ENCODE measurements at regions not wholly inside any gene's neighbourhood (a gene's known extent, or its start where the extent isn't known, plus 50 kb on each side); places are given as distances from the start of the nearest gene placed in this dataset.

DNA sequence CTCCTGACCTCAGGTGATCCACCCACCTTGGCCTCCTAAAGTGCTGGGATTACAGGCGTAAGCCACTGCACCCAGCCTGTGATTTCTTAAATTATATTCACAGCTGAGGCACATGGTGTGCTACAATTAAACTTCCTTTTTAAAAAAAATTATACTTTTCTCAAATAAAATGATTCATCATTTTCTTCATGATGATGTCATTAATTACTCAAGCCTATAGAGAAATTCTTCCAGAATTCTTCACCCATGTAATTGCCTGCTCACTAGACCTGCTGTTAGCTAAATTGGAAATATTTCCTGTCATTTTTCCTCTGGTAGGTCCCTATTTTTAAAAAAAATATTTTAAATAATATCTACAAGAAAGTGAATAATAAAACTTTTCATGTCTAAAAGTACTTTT lies 440.0 kb upstream of the ANO3 start:
- no peak for DNase-seq

DNA sequence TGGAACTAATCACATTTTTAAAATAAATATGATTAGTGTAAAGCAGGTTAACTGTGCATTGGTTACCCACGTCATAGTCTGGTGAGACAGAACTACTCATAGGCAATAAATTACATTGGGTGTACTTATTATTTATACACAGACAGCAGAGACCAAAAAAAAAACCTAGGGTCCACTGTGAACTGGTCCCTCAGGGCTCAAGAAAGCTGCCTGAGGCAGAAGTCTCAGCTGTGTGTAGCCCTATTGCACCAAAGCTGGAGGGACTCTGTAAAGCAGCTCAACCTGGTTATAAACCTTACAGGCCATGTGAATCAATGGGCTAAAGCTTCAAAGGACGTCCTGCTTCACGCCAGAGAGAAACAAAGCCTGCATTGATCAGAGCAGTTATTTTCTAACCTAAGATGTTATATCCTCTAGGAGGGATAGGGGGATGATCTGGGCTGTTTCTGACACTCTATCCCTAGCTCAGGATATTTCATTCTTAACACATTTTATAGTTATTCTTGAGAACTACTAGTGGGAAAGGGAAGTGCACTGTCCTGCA lies 432.2 kb upstream of the ANO3 start:
- DNase-seq, result no peak

DNA sequence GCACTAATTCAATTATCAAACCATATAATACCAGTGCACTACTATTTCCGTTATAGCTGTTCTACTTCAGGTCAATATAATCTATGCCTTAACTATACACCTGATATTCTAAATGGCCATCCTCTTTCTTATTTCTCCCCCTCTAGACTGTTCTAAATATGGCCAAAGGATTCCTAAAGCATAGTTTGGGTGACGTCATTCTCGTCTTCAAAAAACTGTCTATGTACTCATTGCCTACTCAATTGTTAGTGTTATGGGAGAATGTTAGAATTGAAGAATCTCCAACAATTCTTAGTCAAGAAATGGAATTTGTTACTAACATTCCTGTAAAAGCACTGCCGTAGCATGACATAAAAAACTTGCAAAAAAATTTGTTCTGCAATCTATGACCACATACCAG lies 431.1 kb upstream of the ANO3 start:
- no peak for DNase-seq

DNA sequence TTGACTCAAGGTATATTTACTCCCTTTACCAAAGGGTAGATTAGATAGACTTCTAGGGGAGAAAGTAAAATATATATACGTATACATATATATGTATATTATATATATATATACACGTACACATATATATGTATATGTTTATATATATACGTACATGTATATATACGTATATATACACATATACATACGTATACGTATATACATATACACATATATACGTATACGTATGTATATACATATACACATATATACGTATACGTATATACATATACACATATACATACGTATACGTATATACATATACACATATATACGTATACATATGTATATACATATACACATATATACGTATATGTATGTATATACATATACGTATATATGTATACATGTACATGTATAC lies 430.5 kb upstream of the ANO3 start:
- DNase-seq, result no peak

DNA sequence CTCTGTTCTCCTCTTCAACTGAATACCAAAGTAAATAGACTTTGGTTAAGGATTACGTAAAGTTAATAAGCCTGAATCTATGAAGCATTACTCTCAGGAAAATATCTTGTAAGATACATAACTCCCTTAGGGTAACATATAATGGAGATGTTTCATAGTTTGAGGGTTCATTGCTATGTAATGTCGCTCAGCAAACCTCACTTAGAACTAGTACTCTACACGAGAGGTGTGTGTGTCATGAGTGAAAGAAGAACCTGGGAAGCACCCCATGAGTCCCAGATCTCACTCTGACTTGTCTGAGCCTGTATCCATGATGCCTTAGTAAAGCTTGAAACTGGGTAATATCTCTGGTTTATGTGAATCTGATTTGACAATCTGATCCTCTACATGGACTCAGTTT lies 429.5 kb upstream of the ANO3 start:
- DNase-seq, result no peak

DNA sequence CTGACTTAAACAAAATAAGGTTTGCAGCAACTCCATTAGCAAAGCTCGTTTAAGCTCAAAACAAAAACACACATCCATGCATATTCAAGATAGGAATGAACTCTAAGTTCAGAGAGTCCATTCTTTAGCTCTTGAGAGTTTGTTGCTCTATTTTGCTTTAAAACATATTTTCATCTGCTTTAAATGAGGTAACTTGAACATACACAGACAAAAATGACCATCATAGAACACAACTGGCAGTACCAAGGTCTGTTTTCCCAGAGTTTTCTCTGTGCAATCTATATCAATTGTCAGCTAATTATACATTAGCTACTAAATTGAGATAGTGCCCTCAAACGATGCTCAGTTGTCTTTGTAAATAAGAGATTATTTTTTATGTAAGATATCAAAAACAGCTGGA lies 423.2 kb upstream of the ANO3 start:
- no peak for DNase-seq

DNA sequence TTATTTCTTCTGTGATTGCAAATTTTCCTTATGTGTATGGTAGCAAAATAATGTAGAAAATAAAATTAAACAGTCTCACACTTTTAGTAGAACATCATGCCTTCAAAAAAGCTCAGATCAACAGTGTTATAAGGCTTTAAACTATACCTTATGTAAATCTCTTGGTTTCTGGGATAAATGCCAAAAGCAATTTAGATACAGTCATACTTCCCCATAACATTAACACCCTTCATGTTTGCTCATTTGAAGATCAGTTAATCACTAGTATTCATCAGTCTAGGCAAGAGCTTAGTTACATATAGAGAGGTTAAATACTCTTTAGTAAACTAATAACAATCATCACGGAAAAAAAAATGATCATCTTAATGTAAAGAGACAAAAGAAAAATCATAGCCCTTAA lies 421.8 kb upstream of the ANO3 start:
- no peak for DNase-seq

DNA sequence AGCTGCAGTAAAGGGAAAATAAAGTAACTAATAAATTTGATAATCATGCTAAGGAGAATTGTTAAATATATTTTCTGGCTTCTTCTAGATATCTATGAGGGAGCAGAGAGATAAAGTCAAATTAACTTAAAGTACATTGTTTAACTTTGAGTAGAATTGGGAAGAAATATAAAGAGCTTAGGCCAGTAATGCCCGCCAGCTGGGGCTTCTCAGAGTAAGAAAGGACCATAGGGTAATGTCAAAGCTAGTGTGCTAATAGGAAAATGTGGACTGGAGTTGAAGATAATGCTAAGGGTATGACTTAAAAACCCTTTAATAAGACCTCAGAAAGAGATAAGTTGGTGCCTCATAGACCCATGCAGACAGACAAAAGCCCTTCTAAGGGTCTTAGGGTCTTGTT lies 411.6 kb upstream of the ANO3 start:
- no peak for DNase-seq

DNA sequence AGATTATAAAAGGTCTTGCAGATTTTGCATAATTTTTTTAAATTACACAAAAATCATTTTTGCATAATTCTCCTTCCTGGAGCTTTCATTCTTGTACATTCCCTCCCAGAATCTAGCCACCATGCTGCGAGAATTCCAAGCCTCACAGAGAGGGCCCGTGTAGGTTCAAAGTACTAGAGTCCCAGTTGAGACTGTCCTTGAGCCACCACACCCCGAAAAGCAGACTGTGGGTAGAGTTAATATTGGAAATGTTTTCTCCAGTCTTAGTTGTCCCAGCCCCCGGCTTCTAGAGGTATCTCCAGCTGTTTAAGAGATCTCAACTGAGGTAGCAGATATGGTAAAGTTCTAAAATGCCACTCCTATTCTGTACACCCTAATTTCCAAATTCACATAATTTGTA lies 407.3 kb upstream of the ANO3 start:
- DNase-seq, result no peak

DNA sequence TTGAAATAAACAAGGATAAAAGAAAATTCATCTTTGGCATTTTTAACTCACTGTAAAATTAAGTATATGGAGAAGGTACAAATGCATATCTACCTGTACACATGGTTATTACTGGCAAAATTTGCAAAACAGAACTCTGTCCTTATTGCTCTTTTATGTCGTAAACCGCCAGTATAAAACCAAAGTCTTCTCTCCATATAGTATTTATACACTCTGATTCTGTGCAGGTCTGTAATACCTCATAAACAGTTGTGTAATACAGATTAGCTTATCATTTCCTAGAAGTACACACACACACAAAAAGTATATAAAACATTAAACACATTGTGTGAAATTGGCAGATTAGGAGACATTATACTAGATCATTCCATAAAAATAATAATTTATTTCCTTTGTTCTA lies 406.6 kb upstream of the ANO3 start:
- no peak for DNase-seq

DNA sequence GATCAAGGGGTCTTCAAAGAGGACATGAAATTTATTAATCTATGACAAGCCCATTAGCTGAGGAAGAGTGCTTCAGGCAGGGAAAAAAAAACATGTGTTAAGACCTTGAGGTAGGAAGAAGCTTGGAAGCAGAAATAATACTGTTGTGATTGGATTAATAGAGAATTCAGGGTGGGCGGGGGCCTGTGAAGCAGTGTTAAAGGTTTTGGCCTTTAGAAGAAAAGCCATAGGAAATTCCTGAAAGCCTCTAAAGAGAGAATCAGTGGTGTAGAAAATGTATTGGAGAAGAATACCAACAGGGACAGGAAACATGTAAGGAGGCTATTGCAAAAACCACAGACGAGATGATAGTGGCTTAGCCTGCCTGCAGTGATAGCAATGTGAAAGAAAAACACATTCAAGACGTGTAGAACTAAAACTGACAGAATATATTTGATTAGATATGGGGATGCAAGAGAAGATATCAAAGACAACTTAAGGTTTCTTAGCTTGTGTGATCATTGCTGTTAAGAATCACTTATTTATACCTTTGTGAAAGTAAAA lies 404.4 kb upstream of the ANO3 start:
- DNase-seq, result no peak

DNA sequence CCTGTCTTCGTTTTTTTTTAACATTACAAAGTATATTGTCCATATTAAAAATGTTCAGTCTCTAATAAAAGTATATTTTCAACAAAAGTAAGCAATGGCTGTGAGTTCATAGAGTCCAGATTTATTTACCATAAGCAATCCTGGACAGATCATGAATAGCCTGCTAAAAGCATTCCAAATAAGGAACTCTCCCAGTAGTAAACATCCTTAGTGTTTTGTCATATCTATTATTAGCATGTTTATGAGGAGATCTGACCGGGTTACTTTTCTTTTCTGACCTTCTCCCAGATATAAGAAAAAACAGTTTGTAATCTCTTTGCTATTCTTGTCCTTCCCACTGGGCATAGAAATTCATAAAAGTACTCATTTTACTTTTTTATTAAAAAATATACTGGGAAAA lies 403.9 kb upstream of the ANO3 start:
- no peak for DNase-seq

DNA sequence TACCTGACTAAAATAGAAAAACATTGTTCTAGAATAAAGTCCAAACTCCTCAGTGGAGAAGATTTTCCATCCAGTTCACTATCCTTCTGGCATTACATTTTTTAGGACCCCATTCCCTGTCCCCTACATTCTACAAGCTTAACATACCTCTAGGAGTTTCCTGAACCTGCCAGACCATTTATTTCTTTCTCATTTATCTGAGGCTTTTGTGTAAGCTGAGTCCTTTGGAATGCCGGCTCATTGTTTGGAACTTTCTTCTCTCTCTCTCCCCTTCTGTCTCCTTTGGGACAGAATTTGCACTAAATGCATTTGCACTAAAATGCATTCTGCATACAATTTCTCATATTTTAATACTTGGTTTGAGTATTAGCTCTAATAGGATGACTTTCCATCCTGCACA lies 393.0 kb upstream of the ANO3 start:
- no peak for DNase-seq

DNA sequence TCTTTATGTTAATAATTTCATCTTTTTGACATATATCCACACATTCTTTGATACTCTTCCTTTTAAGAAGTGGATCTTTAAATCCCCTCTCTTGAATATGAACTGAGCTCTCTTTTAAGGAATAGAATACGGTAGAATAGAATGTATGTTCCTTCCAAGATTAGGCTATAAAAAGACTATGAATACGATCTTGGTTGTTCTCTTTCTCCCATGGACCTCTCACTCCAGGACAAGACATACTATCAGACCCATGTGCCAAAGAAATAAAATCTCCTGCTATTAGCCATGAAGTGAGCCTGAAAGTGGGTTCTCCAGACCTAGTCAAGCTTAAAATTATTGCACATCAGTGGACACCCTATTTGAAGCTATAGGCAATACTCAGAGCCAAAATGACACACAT lies 392.2 kb upstream of the ANO3 start:
- no peak for DNase-seq

DNA sequence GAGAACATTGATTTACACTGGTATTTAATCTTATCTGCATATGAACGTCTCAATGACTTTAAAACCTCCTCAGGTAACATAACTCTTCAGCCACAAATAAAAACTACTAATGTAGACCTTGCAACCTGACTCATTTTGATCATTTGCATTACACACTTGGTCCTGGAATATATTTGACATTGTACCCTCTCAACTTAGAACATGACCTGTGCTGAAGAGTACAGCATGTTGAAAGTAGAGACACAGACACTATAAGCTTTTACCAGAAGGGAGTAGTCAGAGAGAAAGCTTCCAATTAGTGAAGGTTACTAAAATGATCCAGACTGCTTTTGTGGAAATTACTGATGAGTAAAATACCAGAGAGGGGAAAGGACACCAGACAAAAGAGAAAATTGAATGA lies 390.6 kb upstream of the ANO3 start:
- no peak for DNase-seq

DNA sequence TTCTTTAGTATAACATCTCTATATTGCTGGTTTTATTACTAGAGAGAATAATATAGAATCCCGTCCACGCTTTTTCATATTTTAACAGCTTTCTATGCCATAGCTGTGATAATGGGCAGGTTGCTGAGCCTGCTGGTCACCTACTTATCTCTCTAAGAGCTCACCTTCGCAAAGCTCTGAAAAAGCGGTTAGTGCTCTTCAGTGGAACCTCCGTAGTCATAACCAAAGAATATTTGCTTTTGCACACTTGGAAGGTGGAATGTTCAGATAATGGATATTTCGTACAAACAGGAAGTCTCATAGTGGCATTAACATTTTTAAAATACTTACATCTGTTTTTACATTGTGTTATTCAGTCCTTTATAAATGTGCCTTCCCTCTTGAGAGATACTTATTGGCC lies 388.9 kb upstream of the ANO3 start:
- no peak for DNase-seq

DNA sequence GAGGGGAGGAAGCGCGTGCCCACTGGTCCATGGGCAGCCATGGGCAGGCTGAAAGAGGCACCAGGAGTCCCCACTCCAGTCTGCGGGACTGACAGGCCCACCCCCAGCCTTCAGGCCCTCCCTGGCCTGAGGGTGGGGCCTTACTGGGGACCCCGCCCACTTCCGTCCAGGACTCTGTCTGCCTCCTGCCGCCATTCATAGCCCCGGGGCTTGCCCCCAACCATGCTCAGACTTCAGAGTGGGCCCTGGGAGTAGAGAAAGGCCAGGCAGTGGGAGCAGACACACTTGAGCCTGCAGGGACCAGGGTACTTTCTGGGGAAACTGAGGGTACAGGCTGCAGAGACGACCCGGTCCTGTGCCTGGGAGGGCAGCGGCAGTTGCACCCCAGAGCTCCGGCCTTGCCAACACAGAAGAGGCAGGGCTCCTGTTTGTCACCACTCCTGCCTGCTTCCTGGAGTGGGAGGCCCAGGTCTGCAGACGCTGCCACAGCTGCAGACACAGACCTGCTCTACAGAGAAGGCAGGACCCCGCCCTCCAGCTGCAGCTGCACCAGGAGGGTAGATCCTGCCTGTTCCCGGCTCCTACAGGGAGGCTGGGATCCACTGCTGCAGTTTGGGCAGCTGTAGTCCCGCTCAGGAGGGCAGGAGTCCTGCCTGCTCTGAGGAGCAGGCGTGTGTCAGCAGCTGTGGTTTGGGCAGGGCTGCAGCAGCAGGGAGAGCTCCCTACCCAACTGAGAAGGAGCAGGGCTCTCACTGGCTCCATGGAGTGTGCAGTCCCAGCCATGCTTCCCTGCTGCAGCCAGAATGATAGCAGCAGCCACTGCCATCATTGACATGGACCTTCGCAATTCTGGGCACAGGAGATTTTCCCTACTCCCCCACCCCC lies 387.9 kb upstream of the ANO3 start:
- DNase-seq, result no peak

DNA sequence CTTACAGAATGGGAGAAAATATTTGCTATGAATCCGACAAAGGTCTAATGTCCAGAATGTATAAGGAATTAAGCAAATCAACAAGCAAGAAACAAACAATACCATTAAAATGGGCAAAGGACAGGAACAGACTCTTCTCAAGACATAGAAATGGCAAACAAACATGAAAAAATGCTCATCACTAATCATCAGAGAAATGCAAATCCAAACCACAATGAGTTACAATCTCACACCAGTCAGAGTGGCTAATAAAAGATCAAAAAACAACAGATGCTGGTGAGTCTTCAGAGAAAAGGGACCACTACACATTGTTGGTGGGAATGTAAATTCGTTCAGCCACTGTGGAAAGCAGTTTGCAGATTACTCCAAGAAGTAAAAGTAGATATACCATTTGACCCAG lies 382.0 kb upstream of the ANO3 start:
- no peak for DNase-seq

DNA sequence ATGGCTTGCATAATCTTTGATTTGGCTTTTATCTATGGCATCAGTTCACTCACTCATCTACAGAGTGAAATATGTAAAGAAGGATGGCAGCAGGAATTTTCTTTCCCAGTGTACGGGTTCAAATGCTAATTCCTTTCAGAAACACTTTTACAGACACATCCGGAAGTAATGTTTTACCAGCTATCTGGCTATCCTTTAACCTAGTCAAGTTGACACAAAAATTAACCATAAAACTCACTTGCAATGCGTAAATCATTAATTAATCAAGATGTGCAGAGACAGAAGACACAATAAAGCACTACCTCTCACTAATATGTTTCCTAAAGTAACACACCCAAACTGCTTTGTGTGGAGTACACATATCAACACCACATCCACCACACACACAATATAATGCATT lies 378.9 kb upstream of the ANO3 start:
- no peak for DNase-seq

DNA sequence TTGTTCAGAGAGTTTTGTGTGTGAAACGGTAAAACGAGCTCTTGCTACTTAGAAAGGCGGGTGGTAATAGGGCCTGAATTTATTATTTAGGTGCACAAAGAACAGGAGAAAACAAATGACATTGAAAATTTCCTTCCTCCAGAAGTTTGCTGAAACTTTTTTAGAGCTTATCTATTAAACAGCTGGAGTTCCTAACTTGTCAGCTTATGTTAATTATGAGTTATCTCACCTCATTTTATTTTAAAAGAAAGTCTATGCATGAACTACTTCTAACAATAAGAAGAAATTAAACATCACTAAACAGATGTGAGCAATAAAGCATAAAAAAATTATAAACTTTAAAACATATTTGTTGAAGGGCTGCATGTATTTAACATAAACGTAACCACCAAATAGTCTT lies 373.9 kb upstream of the ANO3 start:
- no peak for DNase-seq

DNA sequence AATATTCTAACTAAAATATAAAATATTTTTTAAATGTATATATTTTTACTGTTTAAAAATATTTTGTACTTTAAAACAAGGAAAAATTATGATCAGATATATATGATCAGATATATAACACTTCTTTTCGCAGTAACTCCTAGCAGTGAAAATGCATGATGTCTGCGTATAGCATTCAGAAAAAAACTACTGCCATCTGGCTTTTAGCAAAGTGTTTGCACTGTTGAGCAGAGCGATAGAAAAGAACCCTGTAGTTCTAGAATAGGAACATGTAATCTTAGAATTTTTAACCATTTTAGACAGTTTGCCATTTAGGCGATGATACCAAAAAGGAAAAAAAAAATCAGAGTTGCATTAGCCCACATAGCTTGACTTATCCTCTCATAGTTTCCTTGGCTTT lies 370.4 kb upstream of the ANO3 start:
- no peak for DNase-seq

DNA sequence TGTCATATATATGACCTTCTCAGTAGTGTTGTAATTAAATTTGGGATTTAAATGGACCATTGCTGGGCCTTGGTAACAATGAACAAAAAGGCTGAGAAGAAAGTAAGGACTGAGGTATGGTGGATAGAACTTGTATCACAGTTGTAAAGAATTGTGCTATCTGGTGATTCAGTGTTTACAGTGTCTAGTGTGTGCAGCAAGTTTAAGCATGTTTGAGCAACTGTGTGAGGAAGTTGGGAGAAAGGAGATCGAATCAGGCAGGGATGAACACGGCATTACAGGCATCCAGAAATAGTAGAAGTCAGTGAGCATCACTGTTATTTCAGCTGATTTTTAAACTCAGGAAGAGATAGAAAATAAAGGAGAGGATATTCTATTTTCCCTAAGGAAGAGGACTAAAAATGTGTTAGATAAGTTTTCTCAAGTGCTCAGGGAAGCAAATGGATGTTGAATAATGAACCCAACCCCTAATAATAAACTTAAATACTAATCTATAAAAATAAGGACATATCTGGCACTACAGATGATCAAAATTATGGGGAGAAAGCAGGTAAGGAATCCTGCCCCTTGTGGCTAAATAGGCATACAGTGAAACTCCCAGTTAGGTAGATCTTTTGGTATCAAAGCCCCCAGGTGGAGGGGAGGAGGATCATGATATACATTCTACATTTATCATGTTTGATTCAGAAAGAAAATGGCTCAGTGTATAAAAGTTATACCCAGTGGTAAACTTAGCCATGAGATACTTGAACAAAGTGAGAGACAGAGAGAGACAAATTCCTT lies 361.0 kb upstream of the ANO3 start:
- no peak for DNase-seq

DNA sequence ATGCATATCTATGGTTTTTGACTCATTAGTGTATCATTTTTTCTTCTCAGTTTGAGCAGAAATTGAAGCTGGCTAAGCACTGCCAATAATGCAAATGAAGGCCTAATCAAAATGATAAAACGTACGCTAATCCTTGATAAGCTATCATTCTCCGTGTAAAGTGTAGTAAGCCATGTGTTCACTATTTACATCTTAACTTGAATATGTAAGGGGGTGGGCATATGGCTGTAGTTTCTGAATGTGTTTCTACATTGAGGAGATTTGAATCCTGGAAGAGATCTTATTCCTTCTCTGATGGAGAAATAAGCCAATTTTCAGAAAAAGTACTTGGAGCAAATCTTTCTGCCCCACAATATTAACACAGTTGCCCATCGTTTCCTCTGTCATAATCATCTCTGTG lies 351.8 kb upstream of the ANO3 start:
- no peak for DNase-seq

DNA sequence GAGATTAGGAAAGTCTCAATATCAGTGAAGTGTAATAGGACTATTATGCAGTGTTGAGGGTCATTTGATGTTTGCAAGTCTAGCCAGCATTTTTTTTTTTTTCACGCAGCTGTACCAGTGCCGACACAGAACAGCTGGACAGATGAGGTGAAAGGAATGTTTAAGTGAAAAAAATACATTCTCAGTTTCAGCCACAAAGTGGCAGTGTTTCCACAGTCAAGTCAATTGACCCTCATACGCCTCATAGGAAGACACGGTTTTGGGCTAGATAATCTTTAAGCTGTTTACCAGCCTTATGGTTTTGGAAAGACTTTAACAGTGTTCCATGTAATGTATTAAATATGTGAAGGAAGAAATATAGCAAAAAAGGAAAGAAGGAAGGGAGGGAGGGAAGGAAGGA lies 349.9 kb upstream of the ANO3 start:
- no peak for DNase-seq
